Ovary (tissue), 7 donors: ENCODE measurements at regions not wholly inside any gene's neighbourhood (a gene's known extent, or its start where the extent isn't known, plus 50 kb on each side); places are given as distances from the start of the nearest gene placed in this dataset.

Experiments
- DNase-seq, 5 donors: peaks; one replicate each; pipeline ENCODE4 v3.0.0-alpha.2; 2019 to 2020
- H3K27ac ChIP-seq, 2 donors: fragments of 200-600 bp; one replicate each; pipeline versions ENCODE4 v1.5.1 to v1.8.0; 2019 to 2022
- H3K27me3 ChIP-seq: fragments of 200-600 bp; one replicate; pipeline ENCODE4 v1.8.0; 2022
- H3K36me3 ChIP-seq: fragments of 200-600 bp; sonication (generic); one replicate; pipeline ENCODE4 v1.5.1; 2019
- H3K4me1 ChIP-seq: one replicate; pipeline ENCODE4 v1.8.1; 2013; ENCODE audit warnings: mild to moderate bottlenecking, moderate library complexity; ENCODE audit not compliant: insufficient read depth
- H3K4me3 ChIP-seq: fragments of 200-600 bp; sonication (generic); one replicate; pipeline ENCODE4 v1.5.1; 2017
- H3K9me3 ChIP-seq, 2 donors: fragments of 200-600 bp in 1 of 2; sonication (generic) in 1 of 2; one replicate each; pipeline versions ENCODE4 v1.5.1 to v1.8.1; 2013 to 2019; ENCODE audit warnings: mild to moderate bottlenecking in 1 of 2, moderate library complexity in 1 of 2
- EP300 ChIP-seq: sonication (generic); formaldehyde crosslinking; IDR thresholded peaks from one replicate; pipeline ENCODE4 v1.6.1; 2017; ENCODE audit warnings: antibody characterized with exemption
- POLR2A ChIP-seq: fragments of 450-650 bp; IDR thresholded peaks from one replicate; pipeline ENCODE4 v1.6.1; 2017; ENCODE audit warnings: antibody characterized with exemption, mild to moderate bottlenecking, moderate library complexity
- WGBS, 3 donors: extraction: QIAGEN DNeasy Blood & Tissue Kit in 1 of 3; methylation state at CpG; one replicate each; pipeline versions ENCODE4 v1.1.5 to v1.1.7; 2013 to 2017; 5-methylcytosine and 5-hydroxymethylcytosine counted together
- intact Hi-C, 4 donors: fragments of 100-400 bp; cut with DNase I; formaldehyde crosslinking; loops; one replicate each; pipeline versions ENCODE4 v1.11.0 to v1.15.1; 2022 to 2023
- TF ChIP-seq, protein P1 (sequence below), 3 donors: fragments of 450-650 bp in 2 of 3; fragments of 200-600 bp in 1 of 3; IDR thresholded peaks; one replicate each; pipeline versions ENCODE4 v1.5.1 to v1.8.0; 2016 to 2022; ENCODE audit warnings: antibody characterized with exemption in 3 of 3, mild to moderate bottlenecking in 1 of 3
- donor health status: DM: no; HTN: no; CAD: no; lungs with moderate emphysema.
- donor health status: DM: no; HTN: no; CAD: no.
- donor health status: Bipolar disorder and iron deficiency.
- donor health status: DM: no; HTN: no; CAD: no.
- donor health status: DM: yes; HTN: yes; CAD: no.

DNA sequence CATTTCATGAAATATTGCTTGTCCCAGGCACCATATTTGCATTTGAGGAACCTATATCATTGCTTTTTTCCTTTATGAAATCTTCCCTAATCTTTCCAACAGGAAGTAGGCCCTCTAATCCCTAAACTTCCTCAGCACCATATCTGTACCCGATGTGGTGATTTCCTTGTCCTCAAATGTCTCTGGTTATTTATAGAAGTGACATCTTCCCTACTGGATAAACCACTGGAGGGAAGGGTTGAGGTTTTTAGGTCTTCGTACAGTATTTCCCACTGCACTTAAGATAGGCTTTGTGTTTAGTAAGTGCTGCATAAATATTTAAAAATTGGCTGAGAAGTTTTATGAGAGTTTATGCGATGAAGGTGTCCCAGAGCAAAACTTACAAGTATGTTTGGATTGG is 54.9 kb upstream of the TMEM170B start:
- intact Hi-C loops, result no loop called here
- no peak overlapping the region for H3K27ac ChIP-seq
- H3K27me3 ChIP-seq, result no peaks in the 10 kb centered on the region
- peaks cover 2% of the 10 kb centered on the region for H3K4me1 ChIP-seq
- no peak for DNase-seq
- 68 to 77% (median 71%) methylated on average over 3 of the region's 3 CpGs for WGBS, 3 donors
- no peaks in the 10 kb centered on the region for H3K36me3 ChIP-seq
- H3K9me3 ChIP-seq, result no peaks in the 10 kb centered on the region
- TF ChIP-seq, protein P1, sequence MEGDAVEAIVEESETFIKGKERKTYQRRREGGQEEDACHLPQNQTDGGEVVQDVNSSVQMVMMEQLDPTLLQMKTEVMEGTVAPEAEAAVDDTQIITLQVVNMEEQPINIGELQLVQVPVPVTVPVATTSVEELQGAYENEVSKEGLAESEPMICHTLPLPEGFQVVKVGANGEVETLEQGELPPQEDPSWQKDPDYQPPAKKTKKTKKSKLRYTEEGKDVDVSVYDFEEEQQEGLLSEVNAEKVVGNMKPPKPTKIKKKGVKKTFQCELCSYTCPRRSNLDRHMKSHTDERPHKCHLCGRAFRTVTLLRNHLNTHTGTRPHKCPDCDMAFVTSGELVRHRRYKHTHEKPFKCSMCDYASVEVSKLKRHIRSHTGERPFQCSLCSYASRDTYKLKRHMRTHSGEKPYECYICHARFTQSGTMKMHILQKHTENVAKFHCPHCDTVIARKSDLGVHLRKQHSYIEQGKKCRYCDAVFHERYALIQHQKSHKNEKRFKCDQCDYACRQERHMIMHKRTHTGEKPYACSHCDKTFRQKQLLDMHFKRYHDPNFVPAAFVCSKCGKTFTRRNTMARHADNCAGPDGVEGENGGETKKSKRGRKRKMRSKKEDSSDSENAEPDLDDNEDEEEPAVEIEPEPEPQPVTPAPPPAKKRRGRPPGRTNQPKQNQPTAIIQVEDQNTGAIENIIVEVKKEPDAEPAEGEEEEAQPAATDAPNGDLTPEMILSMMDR (IDR thresholded peaks at IDR 0.05), result no peak
- no peak for TF ChIP-seq POLR2A
- no peak for TF ChIP-seq EP300
- H3K4me3 ChIP-seq, result no peak overlapping the region

DNA sequence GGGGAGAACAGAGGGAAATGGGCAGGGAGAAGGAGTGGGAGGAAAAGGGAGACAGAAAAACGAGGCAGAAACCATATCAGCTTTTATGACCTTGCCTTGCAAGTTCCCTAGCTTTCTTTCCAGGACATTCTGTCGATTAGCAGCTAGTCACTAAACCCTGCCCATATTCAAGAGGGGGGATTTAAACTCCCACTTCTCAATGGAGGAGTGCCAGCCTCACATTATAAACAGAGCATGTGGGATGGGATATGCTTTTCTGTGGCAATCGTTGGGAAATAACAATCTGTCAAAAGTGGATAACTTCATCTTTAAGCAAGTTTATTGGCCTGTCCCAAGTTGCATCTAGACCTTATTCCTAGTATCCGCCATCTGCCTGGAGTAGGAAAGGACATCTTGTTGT is 57.0 kb upstream of the TMEM170B start:
- intact Hi-C loops, result no loop called here
- 29 to 32% (median 31%) methylated on average over 4 of the region's 4 CpGs for WGBS, 3 donors
- no peak for DNase-seq
- H3K4me3 ChIP-seq, result no peak overlapping the region
- H3K4me1 ChIP-seq, result peaks cover 2% of the 10 kb centered on the region
- no peak for TF ChIP-seq POLR2A
- TF ChIP-seq, protein P1 (IDR thresholded peaks at IDR 0.05), result no peak
- no peak for TF ChIP-seq EP300
- no peak overlapping the region for H3K27ac ChIP-seq
- H3K27me3 ChIP-seq, result no peaks in the 10 kb centered on the region
- no peaks in the 10 kb centered on the region for H3K9me3 ChIP-seq
- no peaks in the 10 kb centered on the region for H3K36me3 ChIP-seq

DNA sequence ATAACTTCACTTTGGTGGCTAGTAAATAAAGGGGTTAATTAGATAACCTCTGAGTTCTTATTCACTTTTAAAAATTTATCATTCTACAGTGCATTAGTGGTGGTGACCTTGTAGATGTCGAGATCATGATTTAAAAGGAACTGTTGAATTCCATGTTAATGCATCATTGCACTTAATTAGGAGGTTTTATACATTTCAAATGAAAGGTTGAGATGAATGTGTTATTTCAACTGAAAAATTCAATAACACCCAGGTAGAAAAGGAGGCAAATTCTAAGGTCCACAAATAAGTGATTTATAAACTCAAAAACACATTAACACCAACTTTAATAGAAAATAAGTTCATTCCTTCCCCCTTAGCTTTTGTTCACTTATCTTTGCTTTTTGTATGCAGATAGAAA is 58.3 kb upstream of the TMEM170B start:
- no peaks in the 10 kb centered on the region for H3K36me3 ChIP-seq
- H3K4me1 ChIP-seq, result peaks cover 2% of the 10 kb centered on the region
- 65 to 74% (median 69%) methylated on average over 1 of the region's 1 CpG for WGBS, 3 donors
- intact Hi-C loops, result loop anchor here in 1 of 4 donors (5.0 kb wide), 1 partner anchor 1052 kb away; no protein-coding TSS in a partner anchor
- H3K27me3 ChIP-seq, result no peaks in the 10 kb centered on the region
- no peak for TF ChIP-seq POLR2A
- TF ChIP-seq, protein P1 (IDR thresholded peaks at IDR 0.05), result no peak
- no peak overlapping the region for H3K4me3 ChIP-seq
- no peak for DNase-seq
- H3K9me3 ChIP-seq, result no peaks in the 10 kb centered on the region
- H3K27ac ChIP-seq, result no peak overlapping the region

DNA sequence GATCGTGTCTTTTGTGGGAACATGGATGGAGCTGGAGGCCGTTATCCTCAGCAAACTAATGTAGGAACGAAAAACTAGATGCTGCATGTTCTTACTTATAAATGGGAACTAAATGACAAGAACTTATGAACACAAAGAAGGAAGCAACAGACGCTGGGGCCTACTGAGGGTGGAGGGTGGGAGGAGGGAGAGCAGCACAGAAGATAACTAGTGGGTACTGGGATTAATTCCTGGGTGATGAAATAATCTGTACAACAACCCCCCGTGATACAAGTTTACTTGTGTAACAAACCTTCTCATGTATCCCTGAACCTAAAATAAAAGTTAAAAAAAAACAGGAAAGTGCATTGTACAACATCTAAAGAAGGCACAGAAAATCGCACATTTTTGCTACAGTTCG is 59.0 kb upstream of the TMEM170B start:
- no peak overlapping the region for H3K4me3 ChIP-seq
- DNase-seq, result no peak
- H3K36me3 ChIP-seq, result no peaks in the 10 kb centered on the region
- no peak overlapping the region for H3K27ac ChIP-seq
- H3K27me3 ChIP-seq, result no peaks in the 10 kb centered on the region
- TF ChIP-seq, protein P1 (IDR thresholded peaks at IDR 0.05), result no peak
- TF ChIP-seq EP300 (no peak), POLR2A (no peak)
- H3K4me1 ChIP-seq, result peaks cover 1% of the 10 kb centered on the region
- intact Hi-C loops, result loop anchor here in 1 of 4 donors (5.0 kb wide), 1 partner anchor 1051 kb away; no protein-coding TSS in a partner anchor
- 79 to 91% (median 84%) methylated on average over 7 of the region's 7 CpGs for WGBS, 3 donors
- H3K9me3 ChIP-seq, result no peaks in the 10 kb centered on the region
